Psoas muscle (tissue), 7 donors: ENCODE measurements at regions not wholly inside any gene's neighbourhood (a gene's known extent, or its start where the extent isn't known, plus 50 kb on each side); places are given as distances from the start of the nearest gene placed in this dataset.
"Not testable (repeated sequence)": the region's sequence is repeated elsewhere in the genome, so short reads cannot be mapped to it uniquely, and the experiment has no call there.

Experiments used
- ATAC-seq, 4 donors: fragments of 200-7000 bp; cut with Tn5 transposase; one replicate each; pipeline ENCODE4 v1.9.1; 2020; ENCODE audit warnings: moderate library complexity in 3 of 4, mild to moderate bottlenecking in 2 of 4
- DNase-seq, 2 donors: peaks; one replicate each; pipeline ENCODE4 v3.0.0-alpha.2; 2020
- H3K27ac ChIP-seq: fragments of 200-600 bp; one replicate; pipeline ENCODE4 v1.8.0; 2022
- H3K27me3 ChIP-seq, 3 donors: fragments of 200-600 bp in 1 of 3; one replicate each; pipeline versions ENCODE4 v1.6.1 to v1.8.0; 2013 to 2022; ENCODE audit warnings: low read length in 2 of 3, mild to moderate bottlenecking in 2 of 3, moderate library complexity in 1 of 3; ENCODE audit not compliant: insufficient read depth in 3 of 3
- H3K36me3 ChIP-seq, 2 donors: fragments of 200-600 bp in 1 of 2; one replicate each; pipeline versions ENCODE4 v1.6.1 to v1.8.0; 2013 to 2022; ENCODE audit warnings: low read depth in 1 of 2, mild to moderate bottlenecking in 1 of 2, moderate library complexity in 1 of 2; ENCODE audit not compliant: insufficient read depth in 1 of 2
- H3K4me1 ChIP-seq: fragments of 200-600 bp; one replicate; pipeline ENCODE4 v1.8.0; 2022
- H3K4me3 ChIP-seq: fragments of 200-600 bp; one replicate; pipeline ENCODE4 v1.8.0; 2022; ENCODE audit warnings: mild to moderate bottlenecking
- H3K9me3 ChIP-seq: fragments of 200-600 bp; one replicate; pipeline ENCODE4 v1.8.0; 2022
- WGBS, 3 donors: extraction: QIAGEN DNeasy Blood & Tissue Kit; methylation state at CpG; one replicate each; pipeline versions ENCODE4 v1.1.6 to v1.1.7; 2013; 5-methylcytosine and 5-hydroxymethylcytosine counted together
- intact Hi-C, 2 donors: fragments of 100-400 bp; cut with DNase I; formaldehyde crosslinking; loops; one replicate each; pipeline versions ENCODE4 v1.11.0 to v1.14.2; 2022
- donor health status: healthy with polysubstance abuse.
- donor health status: DM: no; HTN: no; CAD: no; lungs with moderate emphysema.
- donor health status: Bipolar disorder and iron deficiency.
- donor health status: healthy.
- donor health status: DM: yes; HTN: yes; CAD: no.
- donor health status: DM: no; HTN: no; CAD: no.
- donor health status: DM: yes; HTN: yes; CAD: no.

DNA sequence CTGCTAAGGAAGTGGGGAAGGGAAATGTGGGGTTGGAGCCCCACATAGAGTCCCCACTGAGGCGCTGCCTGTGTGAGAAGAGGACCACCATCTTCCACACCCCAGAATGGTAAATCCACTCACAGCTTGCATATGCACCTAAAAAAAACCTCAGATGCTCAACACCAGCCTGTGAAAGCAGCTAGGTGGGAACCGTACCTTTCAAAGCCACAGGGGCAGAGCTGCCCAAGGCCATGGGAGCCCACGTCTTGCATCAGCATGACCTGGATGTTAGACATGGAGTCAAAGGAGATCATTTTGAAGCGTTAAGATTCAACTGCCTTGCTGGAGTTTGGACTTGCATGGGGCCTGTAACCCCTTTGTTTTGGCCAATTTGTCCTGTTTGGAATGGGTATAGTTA, 658.9 kb upstream of the TPTE start:
- H3K27ac ChIP-seq, H3K4me3 ChIP-seq, ATAC-seq, H3K4me1 ChIP-seq, intact Hi-C loops, DNase-seq, H3K36me3 ChIP-seq, H3K27me3 ChIP-seq, H3K9me3 ChIP-seq: not testable (repeated sequence)
- WGBS, 3 donors, result 49 to 55% (median 53%) methylated on average over 4 of the region's 4 CpGs

DNA sequence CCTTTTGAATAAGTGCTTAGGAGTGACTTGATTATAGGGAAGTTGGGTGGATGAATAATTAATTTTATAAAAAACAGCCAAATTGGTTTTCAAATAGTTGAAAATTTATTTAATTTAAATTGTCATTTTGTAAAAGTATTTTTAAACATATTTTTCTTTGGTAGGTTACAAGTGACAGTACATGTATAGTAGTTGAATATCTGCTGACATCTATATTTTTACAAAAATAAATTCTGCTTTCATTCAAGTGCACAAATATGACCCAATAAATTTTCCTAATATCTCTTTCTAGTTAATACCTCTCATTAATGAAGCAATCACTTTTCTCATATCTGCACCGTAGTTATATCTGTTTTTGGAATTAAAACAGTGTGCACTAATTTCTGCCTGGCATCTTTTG, 653.6 kb upstream of the TPTE start:
- H3K27me3 ChIP-seq, DNase-seq, H3K4me1 ChIP-seq, H3K27ac ChIP-seq, intact Hi-C loops, ATAC-seq, H3K9me3 ChIP-seq, H3K4me3 ChIP-seq, H3K36me3 ChIP-seq: not testable (repeated sequence)
- 60 to 65% (median 63%) methylated on average over 1 of the region's 1 CpG for WGBS, 3 donors

DNA sequence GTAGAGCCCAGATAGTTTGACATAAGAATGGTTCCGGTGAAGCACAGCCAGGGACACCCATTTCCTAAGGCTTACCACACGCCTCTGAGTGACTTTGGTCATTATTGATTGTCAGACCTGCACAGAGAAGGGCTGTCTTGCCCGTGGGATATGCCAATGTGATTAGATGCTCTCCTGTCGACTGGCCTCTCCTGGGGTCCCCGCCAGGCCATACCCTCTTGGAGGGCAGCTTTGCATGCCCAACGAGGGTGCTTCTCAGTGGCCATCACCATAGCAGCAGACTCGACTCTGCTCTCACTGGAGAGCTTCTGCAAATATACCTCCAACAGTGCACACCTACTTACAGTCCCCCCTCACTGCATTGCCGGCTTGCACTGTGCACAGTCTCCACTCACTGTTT, 648.3 kb upstream of the TPTE start:
- H3K9me3 ChIP-seq, H3K4me3 ChIP-seq, H3K27me3 ChIP-seq, DNase-seq, H3K27ac ChIP-seq, ATAC-seq, intact Hi-C loops, H3K36me3 ChIP-seq, H3K4me1 ChIP-seq: not testable (repeated sequence)
- WGBS, 3 donors, result 51 to 56% (median 52%) methylated on average over 8 of the region's 8 CpGs

DNA sequence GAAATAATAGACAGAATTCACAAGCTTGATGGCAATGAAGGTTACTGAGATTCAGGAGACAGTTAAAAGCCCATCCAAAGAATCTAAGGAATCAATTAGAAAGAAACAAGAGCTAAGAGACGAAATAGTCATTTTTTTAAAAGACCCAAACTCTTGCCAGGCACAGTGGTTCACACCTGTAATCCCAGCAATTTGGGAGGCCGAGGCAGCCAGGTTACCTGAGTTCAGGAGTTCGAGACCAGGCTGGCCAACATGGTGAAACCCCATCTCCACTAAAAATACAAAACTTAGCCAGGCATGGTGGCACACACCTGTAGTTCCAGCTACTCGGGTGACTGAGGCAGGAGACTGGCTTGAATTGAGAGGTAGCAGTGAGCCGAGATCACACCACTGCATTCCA, 647.2 kb upstream of the TPTE start:
- WGBS, 3 donors, result 46 to 57% (median 50%) methylated on average over 5 of the region's 5 CpGs
- not testable (repeated sequence) for H3K36me3 ChIP-seq

DNA sequence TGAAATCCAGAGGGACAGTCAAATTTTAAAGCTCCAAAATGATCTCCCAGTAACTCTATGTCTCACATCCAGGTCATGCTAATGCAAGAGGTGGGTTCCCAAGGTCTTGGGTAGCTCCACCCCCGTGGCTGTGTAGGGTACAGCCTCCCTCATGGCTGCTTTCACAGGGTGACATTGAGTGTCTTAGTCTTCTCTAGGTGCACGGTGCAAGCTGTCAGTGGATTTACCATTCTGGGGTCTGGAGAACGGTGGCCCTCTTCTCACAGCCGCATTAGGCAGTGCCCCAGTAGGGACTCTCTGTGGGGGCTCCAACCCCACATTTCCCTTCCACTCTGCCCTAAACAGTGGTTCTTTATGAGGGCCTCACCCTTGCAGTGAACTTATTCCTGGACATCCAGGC, 640.0 kb upstream of the TPTE start:
- peak in 1 of 2 donors; percentile 43 for DNase-seq
- H3K36me3 ChIP-seq, H3K4me3 ChIP-seq, H3K27ac ChIP-seq, H3K9me3 ChIP-seq, H3K4me1 ChIP-seq, ATAC-seq, H3K27me3 ChIP-seq, intact Hi-C loops: not testable (repeated sequence)
- WGBS, 3 donors, result 55 to 63% (median 57%) methylated on average over 4 of the region's 4 CpGs

More for the DNA sequence above, 647.2 kb upstream of the TPTE start:
- ATAC-seq, DNase-seq, H3K4me3 ChIP-seq, H3K27me3 ChIP-seq, H3K27ac ChIP-seq, intact Hi-C loops, H3K9me3 ChIP-seq, H3K4me1 ChIP-seq: not testable (repeated sequence)

DNA sequence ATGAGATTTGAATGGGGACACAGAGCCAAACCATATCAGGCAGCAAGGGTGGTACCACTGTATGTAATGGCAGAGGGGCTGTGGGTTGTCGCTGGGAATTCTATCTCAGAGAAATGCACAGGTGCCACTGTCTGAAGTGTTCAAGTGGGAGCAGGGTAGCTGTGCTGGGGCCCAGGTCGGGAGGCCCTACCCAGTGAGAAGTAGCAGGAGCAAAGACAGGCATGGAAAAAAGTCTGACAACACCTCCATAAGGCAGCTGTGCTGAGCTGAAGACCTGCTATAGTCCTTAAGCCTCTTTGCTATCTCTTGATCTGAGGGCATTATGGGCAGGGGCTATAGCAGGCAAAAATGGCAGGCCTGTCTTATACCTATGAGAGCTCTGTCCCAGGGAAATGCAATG, 638.3 kb upstream of the TPTE start:
- intact Hi-C loops, H3K4me3 ChIP-seq, DNase-seq, H3K4me1 ChIP-seq, H3K27me3 ChIP-seq, H3K27ac ChIP-seq, H3K36me3 ChIP-seq, H3K9me3 ChIP-seq: not testable (repeated sequence)
- 15 to 29% (median 21%) methylated on average over 2 of the region's 2 CpGs for WGBS, 3 donors
- ATAC-seq, result peak in 1 of 4 donors; percentile 30

DNA sequence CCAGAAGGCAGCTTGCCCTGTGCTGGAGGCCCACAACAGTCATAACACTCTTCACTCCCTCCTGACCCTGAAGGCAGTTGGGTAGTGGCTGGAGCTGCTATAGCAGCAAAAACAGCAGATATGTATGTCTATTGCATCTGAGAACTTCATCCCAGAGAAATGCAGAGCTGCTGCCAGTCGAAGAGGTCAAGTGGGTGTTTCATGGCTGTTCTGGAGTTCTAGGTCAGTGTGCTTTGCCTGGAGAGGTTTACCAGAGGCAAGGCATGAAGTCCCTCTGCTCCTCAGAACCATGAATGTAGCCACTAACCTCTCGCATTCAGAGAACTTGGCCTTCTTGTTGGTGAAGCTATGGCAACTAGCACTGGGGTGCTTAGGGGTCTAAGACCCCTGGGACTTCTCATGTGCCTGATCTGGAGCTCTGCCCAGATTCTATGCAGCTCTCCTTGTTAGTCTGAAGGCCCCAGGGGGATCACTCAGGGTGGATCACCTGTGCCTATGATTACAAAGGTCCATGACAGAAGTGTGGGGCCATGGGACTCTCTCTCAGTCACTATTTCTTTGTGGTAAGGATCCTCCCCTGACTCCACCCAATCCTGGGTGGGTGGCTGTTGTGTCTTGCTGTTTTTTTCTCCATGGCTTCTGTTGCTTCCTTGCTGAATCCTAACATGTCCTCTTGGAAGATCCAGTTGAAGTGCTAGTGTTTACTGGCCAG, 637.7 kb upstream of the TPTE start:
- ATAC-seq, H3K27ac ChIP-seq, DNase-seq, H3K9me3 ChIP-seq, intact Hi-C loops, H3K27me3 ChIP-seq, H3K4me1 ChIP-seq, H3K36me3 ChIP-seq, H3K4me3 ChIP-seq: not testable (repeated sequence)
- WGBS, 3 donors, result 50 to 55% (median 52%) methylated on average over 2 of the region's 2 CpGs

DNA sequence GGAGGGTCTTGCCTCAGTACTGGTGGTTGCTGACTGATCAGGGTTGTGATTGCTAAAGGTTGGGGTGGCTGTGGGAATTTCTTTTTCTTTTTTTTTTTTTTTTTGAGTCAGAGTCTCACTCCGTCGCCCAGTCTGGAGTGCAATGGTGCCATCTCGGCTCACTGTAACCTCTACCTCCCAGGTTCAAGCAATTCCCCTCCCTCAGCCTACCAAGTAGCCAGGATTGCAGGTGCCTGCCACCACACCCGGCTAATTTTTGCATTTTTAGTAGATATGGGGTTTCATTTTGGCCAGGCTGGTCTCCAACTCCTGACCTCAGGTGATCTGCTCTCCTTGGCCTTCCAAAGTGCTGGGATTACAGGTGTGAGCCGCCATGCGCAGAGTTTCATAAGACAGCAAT, 632.9 kb upstream of the TPTE start:
- H3K27ac ChIP-seq, intact Hi-C loops, H3K4me3 ChIP-seq, H3K4me1 ChIP-seq, ATAC-seq, H3K27me3 ChIP-seq, DNase-seq, H3K36me3 ChIP-seq, H3K9me3 ChIP-seq: not testable (repeated sequence)
- WGBS, 3 donors, result 49 to 55% (median 53%) methylated on average over 6 of the region's 6 CpGs

DNA sequence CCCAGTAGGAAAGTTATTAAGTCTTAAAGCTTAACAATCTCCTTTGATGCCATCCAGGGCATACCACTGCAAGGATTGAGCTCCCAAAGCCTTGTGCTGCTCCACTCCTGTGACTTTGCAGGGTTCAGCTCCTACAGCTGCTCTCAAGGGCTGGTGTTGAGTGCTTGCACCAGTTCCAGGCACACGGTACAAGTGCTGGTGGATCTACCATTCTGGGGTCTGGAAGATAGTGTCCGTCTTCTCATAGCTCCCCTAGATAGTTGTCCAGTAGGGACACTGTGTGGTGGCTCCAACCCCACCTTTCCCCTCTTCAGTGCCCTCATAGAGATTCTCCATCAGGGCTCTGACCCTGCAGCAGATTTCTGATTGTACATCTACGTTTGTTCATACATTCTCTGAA, 617.8 kb upstream of the TPTE start:
- 50 to 53% (median 51%) methylated on average over 3 of the region's 3 CpGs for WGBS, 3 donors
- intact Hi-C loops, H3K9me3 ChIP-seq, H3K27me3 ChIP-seq, H3K27ac ChIP-seq, H3K36me3 ChIP-seq, H3K4me1 ChIP-seq, DNase-seq, ATAC-seq, H3K4me3 ChIP-seq: not testable (repeated sequence)

DNA sequence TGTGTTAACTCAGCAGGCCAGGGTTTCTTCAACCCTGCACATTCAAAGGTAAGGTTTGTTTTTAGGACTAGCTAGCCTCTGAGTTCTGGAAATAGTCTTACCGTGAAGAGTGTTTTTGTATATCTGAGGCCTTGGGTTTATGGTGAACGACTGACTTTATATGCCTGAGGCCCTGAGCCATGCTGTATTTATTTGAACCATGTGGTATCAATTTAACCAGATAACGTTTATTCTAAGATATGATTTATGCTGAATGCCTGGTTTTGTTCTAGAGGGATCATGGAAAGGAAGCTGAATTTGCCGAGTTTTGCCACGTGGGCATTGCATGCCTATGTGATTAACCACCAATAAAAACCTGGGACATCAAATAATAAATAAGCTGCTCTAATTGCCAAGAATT, 607.2 kb upstream of the TPTE start:
- intact Hi-C loops, H3K4me3 ChIP-seq, H3K9me3 ChIP-seq, H3K4me1 ChIP-seq, H3K27me3 ChIP-seq, H3K36me3 ChIP-seq, ATAC-seq, DNase-seq, H3K27ac ChIP-seq: not testable (repeated sequence)
- WGBS, 3 donors, result 32 to 41% (median 34%) methylated on average over 5 of the region's 5 CpGs

DNA sequence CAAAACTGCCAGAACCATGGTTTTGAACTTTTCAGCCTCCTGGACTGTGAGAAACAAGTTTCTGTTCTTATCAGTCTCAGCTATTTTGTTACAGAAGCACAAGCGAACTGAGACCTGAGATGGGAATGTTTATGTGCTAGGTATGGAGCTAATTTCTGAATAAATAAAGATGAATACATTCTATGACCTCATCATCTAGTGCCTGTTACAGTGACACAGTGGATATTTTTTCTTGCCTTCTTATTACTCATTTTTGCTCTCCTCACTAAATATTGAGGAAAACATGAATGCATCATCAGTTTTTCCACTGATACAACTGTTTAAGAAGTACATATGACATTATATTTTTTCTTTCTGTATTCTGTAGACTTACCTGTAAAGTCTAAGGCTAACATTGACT, 601.9 kb upstream of the TPTE start:
- H3K4me1 ChIP-seq, DNase-seq, H3K4me3 ChIP-seq, H3K9me3 ChIP-seq, H3K27ac ChIP-seq, H3K27me3 ChIP-seq, H3K36me3 ChIP-seq, ATAC-seq, intact Hi-C loops: not testable (repeated sequence)
- WGBS, 3 donors, result 21 to 36% (median 29%) methylated on average over 1 of the region's 1 CpG

DNA sequence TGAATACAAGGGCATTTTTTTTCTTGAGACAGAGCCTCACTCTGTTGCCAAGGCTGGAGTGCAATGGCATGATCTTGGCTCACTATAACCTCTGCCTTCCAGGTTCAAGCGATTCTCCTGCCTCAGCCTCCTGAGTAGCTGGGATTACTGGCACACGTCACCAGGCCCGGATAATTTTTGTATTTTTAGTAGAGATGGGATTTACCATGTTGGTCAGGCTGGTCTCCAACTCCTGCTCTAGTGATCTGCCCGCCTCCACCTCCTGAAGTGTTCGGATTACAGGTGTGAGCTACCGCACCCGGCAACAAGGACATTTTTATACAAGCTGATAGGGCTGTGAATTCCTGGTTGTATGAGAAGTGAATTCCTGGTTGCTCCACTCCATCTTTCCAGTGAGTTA, 577.7 kb upstream of the TPTE start:
- H3K4me1 ChIP-seq, H3K27me3 ChIP-seq, H3K4me3 ChIP-seq, H3K27ac ChIP-seq, ATAC-seq, DNase-seq, intact Hi-C loops, H3K36me3 ChIP-seq: not testable (repeated sequence)
- WGBS, 3 donors, result 61 to 68% (median 61%) methylated on average over 7 of the region's 7 CpGs
- H3K9me3 ChIP-seq, result peaks cover 30% of the 10 kb centered on the region
